ENCODE measurements at regions not wholly inside any gene's neighbourhood (a gene's known extent, or its start where the extent isn't known, plus 50 kb on each side); places are given as distances from the start of the nearest gene placed in this dataset.

GRCh38 chr11:22459048-22459447 is 120.9 kb downstream of the SLC17A6 start:
- Histone ChIP-seq H3K9me3 (replicated peaks; ENCODE audit: control insufficient read depth, insufficient read depth, low read depth, low read length) (no peaks in the 10 kb centered on the region; the same call in 1 of the 2 replicates), H2AFZ (ENCODE audit: low read depth, low read length) (no peak overlapping the region), H3K36me3 (ENCODE audit: control insufficient read depth, insufficient read depth, low read length) (no peaks in the 10 kb centered on the region), H3K4me2 (ENCODE audit: insufficient read depth, low read length) (no peak overlapping the region), H3K9me1 (ENCODE audit: control insufficient read depth, insufficient read depth, low read length) (no peaks in the 10 kb centered on the region), H3K27ac (ENCODE audit: extremely low read depth, low read depth, low read length) (no peak overlapping the region), H3K79me2 (ENCODE audit: control insufficient read depth, insufficient read depth, low read length) (no peaks in the 10 kb centered on the region), H3K4me1 (replicated peaks in 1 of 2; ENCODE audit: control insufficient read depth in 2 of 2, insufficient read depth in 2 of 2, low read length in 2 of 2) (no peaks in the 10 kb centered on the region), H3K9ac (ENCODE audit: insufficient read depth in 1 of 2, low read depth in 2 of 2, low read length in 2 of 2) (no peak overlapping the region), H3K4me3 (no peak overlapping the region), H4K20me1 (replicated peaks; ENCODE audit: control insufficient read depth, insufficient read depth, low read length) (no peaks in the 10 kb centered on the region), H3K27me3 (ENCODE audit: control insufficient read depth in 2 of 2, insufficient read depth in 2 of 2, low read length in 2 of 2) (no peaks in the 10 kb centered on the region)
- ChIA-PET CTCF (ENCODE audit: low intra/inter-chr PET ratio) (no interaction called here), POLR2A (interaction anchor here (0.7 kb wide), 1 partner anchor 79 kb away, joined by 4 read pairs; no protein-coding TSS in a partner anchor)
- in situ Hi-C loops (cut with MboI) = no loop called here
- ATAC-seq (no peak), DNase-seq (ENCODE audit: extremely low read depth in 1 of 4, low spot score in 3 of 4) (no peak), FAIRE-seq (no peak)
- 3% methylated on average over 3 of the region's 3 CpGs for WGBS (ENCODE audit: insufficient coverage, low coverage, missing lambda C conversion rate)
- intact Hi-C loops (cut with micrococcal nuclease) = no loop called here
- no TSS peak for BruUV-seq (replicated peaks)
- TF ChIP-seq EP400 (IDR thresholded peaks at IDR 0.05) = no peak
- no peak for TF ChIP-seq SAFB (IDR thresholded peaks at IDR 0.05; ENCODE audit: borderline replicate concordance, low read depth, low read length)
- no peak for TF ChIP-seq BMI1 (IDR thresholded peaks at IDR 0.05; ENCODE audit: low read length)
- TF ChIP-seq TEAD1 (CRISPR knock-in tag; IDR thresholded peaks at IDR 0.05) = no peak
- TF ChIP-seq TEAD4 (IDR thresholded peaks at IDR 0.05; ENCODE audit: low read length) = no peak
- TF ChIP-seq TEAD4 (CRISPR knock-in tag; IDR thresholded peaks at IDR 0.05; ENCODE audit: borderline replicate concordance) = no peak
- TF ChIP-seq ZBTB1 (CRISPR knock-in tag; IDR thresholded peaks at IDR 0.05; ENCODE audit: borderline replicate concordance, low read depth) = no peak
- TF ChIP-seq POLR2B (IDR thresholded peaks at IDR 0.05; ENCODE audit: low read depth, partially characterized antibody) = no peak
- no peak for TF ChIP-seq HDAC6 (IDR thresholded peaks at IDR 0.05; ENCODE audit: low read depth, low read length)
- no peak for TF ChIP-seq CBX1 (IDR thresholded peaks at IDR 0.05; ENCODE audit: low read depth)
- no peak for TF ChIP-seq PTBP1 (IDR thresholded peaks at IDR 0.05; ENCODE audit: low read depth, low read length)
- no peak for TF ChIP-seq TFAM (CRISPR knock-in tag; conservative IDR thresholded peaks at IDR 0.05)
- TF ChIP-seq ETV1 (tag; conservative IDR thresholded peaks at IDR 0.05; ENCODE audit: low read depth) = no peak
- TF ChIP-seq DIDO1 (tag; IDR thresholded peaks at IDR 0.05; ENCODE audit: low read depth) = no peak
- TF ChIP-seq, protein P1, sequence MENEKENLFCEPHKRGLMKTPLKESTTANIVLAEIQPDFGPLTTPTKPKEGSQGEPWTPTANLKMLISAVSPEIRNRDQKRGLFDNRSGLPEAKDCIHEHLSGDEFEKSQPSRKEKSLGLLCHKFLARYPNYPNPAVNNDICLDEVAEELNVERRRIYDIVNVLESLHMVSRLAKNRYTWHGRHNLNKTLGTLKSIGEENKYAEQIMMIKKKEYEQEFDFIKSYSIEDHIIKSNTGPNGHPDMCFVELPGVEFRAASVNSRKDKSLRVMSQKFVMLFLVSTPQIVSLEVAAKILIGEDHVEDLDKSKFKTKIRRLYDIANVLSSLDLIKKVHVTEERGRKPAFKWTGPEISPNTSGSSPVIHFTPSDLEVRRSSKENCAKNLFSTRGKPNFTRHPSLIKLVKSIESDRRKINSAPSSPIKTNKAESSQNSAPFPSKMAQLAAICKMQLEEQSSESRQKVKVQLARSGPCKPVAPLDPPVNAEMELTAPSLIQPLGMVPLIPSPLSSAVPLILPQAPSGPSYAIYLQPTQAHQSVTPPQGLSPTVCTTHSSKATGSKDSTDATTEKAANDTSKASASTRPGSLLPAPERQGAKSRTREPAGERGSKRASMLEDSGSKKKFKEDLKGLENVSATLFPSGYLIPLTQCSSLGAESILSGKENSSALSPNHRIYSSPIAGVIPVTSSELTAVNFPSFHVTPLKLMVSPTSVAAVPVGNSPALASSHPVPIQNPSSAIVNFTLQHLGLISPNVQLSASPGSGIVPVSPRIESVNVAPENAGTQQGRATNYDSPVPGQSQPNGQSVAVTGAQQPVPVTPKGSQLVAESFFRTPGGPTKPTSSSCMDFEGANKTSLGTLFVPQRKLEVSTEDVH (IDR thresholded peaks at IDR 0.05; ENCODE audit: low read depth, partially characterized antibody) = no peak
- TF ChIP-seq TSC22D4 (tag; IDR thresholded peaks at IDR 0.05) = no peak
- no peak for TF ChIP-seq PHF20 (IDR thresholded peaks at IDR 0.05; ENCODE audit: partially characterized antibody)
- no peak for TF ChIP-seq PHB2 (IDR thresholded peaks at IDR 0.05; ENCODE audit: low read depth)
